Cardiac muscle cell (in vitro differentiated cells and primary cell): ENCODE measurements at regions not wholly inside any gene's neighbourhood (a gene's known extent, or its start where the extent isn't known, plus 50 kb on each side); places are given as distances from the start of the nearest gene placed in this dataset.

ENCODE experiments used
- DNase-seq, 2 donors: peaks; one replicate each; pipeline versions ENCODE4 v3.0.0 to v3.0.0-alpha.2; 2010 to 2017; ENCODE audit warnings: low read depth in 1 of 2, low spot score in 1 of 2
- H3K27ac ChIP-seq: fragments of 200-600 bp; sonication (generic); 2 replicates; pipeline ENCODE4 v1.5.1; 2016
- H3K27me3 ChIP-seq: fragments of 200-600 bp; sonication (generic); 2 replicates; pipeline ENCODE4 v1.6.0; 2016; ENCODE audit warnings: control low read depth
- H3K36me3 ChIP-seq: fragments of 200-600 bp; sonication (generic); 2 replicates; pipeline ENCODE4 v1.5.1; 2016; ENCODE audit warnings: control low read depth
- H3K4me1 ChIP-seq: fragments of 200-600 bp; sonication (generic); 2 replicates; pipeline ENCODE4 v1.8.1; 2017; ENCODE audit warnings: low read depth, mild to moderate bottlenecking, mixed run types
- H3K4me3 ChIP-seq: fragments of 200-600 bp; sonication (generic); 2 replicates; pipeline ENCODE4 v1.5.1; 2016; ENCODE audit warnings: mild to moderate bottlenecking
- H3K9me3 ChIP-seq: fragments of 200-600 bp; sonication (generic); 2 replicates; pipeline ENCODE4 v1.5.1; 2017; ENCODE audit warnings: low read depth, mild to moderate bottlenecking, control low read depth
- TF ChIP-seq, protein P1 (sequence below): IDR thresholded peaks from 2 replicates; pipeline ENCODE4 v1.5.1; 2012; ENCODE audit warnings: low read depth, mild to moderate bottlenecking, low read length

DNA sequence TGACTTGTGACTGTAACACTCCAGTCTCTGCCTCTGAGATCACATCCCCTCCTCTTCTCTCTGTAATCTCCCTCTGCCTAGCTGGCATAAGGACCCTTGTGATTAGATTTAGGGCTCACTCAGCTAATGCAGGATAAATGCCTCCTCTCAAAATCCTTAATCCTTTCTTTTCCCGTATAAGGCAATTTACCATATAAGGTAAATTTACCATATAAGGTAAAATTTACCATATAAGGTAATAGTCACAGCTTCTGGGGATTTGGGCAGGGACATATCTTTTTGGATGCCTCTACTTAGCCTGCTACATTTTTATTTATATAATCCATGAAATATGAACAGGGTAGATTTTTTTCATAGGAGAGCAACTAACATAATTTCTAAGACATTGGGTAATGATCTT lies 318.0 kb upstream of the PUM3 start:
- no peak for DNase-seq
- Histone ChIP-seq H3K36me3 (no peaks in the 10 kb centered on the region), H3K27ac (no peak overlapping the region), H3K4me3 (no peak overlapping the region), H3K4me1 (no peaks in the 10 kb centered on the region), H3K9me3 (no peaks in the 10 kb centered on the region), H3K27me3 (no peaks in the 10 kb centered on the region)
- TF ChIP-seq, protein P1, sequence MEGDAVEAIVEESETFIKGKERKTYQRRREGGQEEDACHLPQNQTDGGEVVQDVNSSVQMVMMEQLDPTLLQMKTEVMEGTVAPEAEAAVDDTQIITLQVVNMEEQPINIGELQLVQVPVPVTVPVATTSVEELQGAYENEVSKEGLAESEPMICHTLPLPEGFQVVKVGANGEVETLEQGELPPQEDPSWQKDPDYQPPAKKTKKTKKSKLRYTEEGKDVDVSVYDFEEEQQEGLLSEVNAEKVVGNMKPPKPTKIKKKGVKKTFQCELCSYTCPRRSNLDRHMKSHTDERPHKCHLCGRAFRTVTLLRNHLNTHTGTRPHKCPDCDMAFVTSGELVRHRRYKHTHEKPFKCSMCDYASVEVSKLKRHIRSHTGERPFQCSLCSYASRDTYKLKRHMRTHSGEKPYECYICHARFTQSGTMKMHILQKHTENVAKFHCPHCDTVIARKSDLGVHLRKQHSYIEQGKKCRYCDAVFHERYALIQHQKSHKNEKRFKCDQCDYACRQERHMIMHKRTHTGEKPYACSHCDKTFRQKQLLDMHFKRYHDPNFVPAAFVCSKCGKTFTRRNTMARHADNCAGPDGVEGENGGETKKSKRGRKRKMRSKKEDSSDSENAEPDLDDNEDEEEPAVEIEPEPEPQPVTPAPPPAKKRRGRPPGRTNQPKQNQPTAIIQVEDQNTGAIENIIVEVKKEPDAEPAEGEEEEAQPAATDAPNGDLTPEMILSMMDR: no peak

DNA sequence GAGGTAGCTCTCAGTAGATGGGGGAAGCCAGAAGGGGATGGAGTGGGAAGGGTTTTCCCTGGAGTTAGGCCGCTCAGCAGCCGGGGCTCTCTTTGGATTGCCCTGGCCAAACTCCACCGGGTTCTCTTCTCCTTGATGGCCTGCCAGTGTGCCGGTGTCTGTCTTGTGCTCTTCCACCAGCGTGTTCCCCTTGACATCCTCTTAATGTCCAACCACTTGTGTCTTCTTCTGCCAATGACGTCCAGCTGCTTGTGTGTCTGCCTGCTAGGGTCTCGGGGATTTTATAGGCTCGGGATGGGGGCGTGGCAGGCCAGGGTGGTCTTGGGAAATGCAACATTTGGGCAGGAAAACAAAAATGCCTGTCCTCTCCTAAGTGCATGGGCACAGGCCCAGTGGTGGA lies 313.1 kb upstream of the PUM3 start:
- H3K4me1 ChIP-seq: no peaks in the 10 kb centered on the region
- no peak overlapping the region for H3K4me3 ChIP-seq
- no peaks in the 10 kb centered on the region for H3K9me3 ChIP-seq
- TF ChIP-seq, protein P1: no peak
- H3K36me3 ChIP-seq: no peaks in the 10 kb centered on the region
- no peak for DNase-seq
- H3K27me3 ChIP-seq: no peaks in the 10 kb centered on the region
- H3K27ac ChIP-seq: no peak overlapping the region

DNA sequence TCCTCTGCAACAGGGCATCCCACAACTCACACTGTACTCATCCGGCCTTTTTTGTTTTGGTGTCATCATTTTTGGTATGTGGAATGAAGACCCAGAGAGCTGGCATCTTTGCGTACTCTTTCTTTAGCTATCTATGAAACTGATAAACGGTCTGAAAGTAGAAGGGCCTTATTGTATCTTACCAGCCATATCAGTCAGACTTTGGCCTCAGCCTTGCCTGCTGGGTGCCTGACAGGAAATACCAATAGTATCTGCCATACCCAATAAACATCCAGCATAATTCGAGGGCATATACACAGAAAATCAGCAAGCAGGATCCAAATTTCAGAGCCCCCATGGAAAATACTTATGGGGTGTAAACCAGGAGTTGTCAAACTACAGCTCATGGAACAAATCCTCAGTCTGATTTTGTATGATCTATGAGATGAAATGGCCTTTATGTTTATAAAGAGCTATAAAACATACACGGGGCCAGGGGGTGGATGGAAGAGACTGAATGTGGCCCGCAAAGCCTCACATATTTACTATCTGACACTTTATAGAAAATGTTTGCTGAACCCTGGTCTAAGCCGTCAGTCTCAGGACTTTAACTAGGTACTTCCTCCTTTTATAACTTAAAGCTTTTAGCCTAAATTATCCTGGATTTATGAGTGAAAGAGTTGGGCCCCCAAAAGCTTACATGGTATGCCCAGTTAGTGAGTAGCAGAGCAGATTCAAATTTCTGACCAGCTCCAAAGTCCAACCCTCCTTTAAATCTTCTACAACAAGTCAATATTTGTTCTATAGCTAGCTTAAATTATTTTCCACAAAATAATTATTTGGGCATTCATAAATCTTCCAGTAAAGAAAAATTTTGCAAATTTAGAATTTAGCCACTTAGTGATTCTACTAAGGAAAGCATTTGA lies 308.0 kb upstream of the PUM3 start:
- Histone ChIP-seq H3K9me3 (no peaks in the 10 kb centered on the region), H3K36me3 (no peaks in the 10 kb centered on the region), H3K4me1 (no peaks in the 10 kb centered on the region), H3K27me3 (no peaks in the 10 kb centered on the region), H3K27ac (no peak overlapping the region), H3K4me3 (no peak overlapping the region)
- TF ChIP-seq, protein P1: no peak
- no peak for DNase-seq

DNA sequence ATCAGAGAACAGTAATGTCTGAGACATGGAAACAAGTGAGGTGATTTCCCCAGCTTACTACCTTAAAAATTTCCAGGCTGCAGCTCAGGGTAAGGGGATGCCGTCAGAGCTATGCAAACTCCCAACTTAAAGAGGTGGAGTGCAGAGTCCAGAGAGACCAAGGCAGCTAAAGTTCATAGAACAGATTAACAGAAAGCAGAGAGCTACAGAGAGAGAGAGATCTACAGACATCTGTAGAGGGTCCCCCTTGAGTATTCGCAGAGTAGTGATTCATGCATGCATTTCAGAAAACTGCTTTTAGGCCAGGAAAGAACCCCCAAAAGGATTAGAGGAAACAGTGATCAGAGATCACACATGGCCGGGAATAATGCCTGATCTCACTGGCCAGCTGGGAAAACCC lies 306.2 kb upstream of the PUM3 start:
- Histone ChIP-seq H3K36me3 (no peaks in the 10 kb centered on the region), H3K9me3 (no peaks in the 10 kb centered on the region)

DNA sequence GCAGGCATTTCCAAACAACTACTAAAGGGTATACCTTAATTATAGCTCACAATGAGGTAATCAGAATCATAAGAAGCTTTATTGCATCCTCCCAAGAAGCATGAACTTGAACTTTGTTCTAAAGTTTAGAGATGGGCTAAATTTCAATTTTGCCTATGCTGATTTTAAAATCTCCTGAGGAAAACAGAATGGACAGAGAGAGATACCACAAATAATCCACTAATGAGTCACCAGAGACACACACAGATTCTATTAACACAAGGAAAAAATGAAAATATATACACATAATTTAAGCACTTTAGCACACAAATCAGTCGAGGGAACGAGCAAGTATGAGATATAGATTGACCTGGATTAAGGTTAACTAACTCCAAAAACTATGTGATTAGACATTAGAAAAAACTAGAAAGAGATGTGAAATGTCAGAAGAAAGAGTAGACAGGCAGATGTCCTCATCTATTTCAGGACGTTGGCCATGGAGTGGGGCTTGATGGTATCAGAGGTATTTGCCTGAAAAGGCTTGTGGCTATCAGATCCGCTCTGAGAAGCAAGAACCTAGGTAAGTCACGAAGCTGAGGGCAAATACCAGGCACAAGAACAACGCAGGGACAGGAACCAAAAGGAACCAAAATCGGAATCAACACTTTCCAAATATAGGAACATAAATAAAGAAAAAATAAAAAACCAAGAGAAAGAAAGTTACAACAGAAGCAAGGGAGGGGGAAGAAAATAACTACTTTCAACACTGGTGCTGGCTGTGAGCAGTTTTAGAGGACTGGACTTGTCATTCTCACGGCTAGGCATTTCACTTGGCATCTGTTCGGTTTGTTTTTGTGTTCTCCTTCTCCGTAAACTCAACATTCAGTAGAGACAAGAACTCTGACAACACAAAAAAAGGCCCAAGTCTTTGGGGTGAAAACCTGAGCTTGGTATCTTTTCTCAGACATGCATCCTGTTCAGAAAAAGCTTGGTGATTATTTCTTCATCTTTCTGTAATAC lies 294.6 kb upstream of the PUM3 start:
- Histone ChIP-seq H3K36me3 (no peaks in the 10 kb centered on the region), H3K27me3 (no peaks in the 10 kb centered on the region), H3K9me3 (no peaks in the 10 kb centered on the region), H3K4me1 (no peaks in the 10 kb centered on the region), H3K27ac (no peak overlapping the region), H3K4me3 (no peak overlapping the region)
- TF ChIP-seq, protein P1: no peak
- DNase-seq: no peak

More for the DNA sequence above, 306.2 kb upstream of the PUM3 start:
- H3K4me1 ChIP-seq: no peaks in the 10 kb centered on the region
- no peaks in the 10 kb centered on the region for H3K27me3 ChIP-seq
- H3K4me3 ChIP-seq: no peak overlapping the region
- DNase-seq: no peak
- H3K27ac ChIP-seq: no peak overlapping the region
- TF ChIP-seq, protein P1: no peak
